GM21529 (cell line): ENCODE measurements at regions not wholly inside any gene's neighbourhood (a gene's known extent, or its start where the extent isn't known, plus 50 kb on each side); places are given as distances from the start of the nearest gene placed in this dataset.

Experiments used
- ATAC-seq: cut with Tn5 transposase; IDR thresholded peaks from one replicate; pipeline ENCODE4 v1.9.1; 2021; ENCODE audit not compliant: unreplicated experiment

GRCh38 chr3:72224804-72225509, 440.0 kb upstream of the PROK2 start:
- no peak for ATAC-seq

DNA sequence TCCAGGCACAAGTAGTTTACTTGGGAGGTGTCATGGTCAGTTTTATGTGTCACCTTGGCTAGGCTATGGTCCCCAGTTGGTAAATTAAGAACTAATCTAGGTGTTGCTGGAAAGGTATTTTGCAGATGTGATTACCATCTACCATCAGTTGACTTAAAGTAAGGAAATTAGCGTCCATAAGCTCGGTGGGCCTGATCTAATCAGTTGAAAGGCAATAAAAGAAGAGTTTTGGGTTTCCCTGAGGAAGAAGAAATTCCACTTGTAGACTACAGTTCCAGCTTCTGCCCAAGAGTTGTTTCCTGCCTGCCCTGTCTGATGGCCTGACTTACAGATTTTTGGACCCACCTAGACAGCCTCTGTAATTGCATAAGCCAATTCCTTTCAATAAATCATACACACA, 438.7 kb upstream of the PROK2 start:
- no peak for ATAC-seq

DNA sequence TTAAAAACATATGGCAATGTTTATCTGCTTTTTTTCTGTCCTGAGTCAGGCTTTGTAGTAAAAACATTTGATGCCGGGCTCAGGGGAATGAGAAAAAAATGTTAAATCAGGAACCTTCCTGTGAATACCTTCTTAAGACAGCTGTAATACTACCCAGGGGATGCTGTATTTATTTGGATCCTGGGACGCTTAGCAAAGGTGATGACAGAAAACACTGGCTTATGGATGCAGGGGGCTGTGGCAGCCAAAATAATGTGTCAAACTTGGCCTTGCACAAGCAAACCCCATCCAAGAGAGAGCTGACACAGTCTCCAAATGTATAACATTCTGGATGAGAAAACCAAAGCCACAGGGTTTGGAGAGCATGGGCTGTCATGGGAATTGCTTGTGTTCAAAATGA, 438.2 kb upstream of the PROK2 start:
- ATAC-seq, result no peak

DNA sequence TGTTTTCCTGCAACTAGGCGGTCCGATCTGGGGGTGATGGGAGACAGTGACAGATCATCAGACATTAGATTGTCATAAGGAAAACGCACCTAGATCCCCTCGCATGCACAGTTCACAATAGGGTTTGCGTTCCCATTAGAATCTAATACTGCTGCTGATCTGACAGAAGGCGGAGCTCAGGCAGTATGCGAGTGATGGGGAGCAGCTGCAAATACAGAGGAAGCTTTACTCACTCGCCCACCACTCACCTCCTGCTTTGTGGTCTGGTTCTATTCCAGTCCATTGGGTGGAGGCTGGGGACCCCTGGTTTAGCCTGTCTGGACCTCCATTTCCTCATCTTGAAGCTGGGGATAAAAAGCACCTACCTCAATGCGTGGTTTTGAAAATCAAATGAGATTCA, 437.5 kb upstream of the PROK2 start:
- no peak for ATAC-seq

GRCh38 chr3:72220946-72221345, 436.0 kb upstream of the PROK2 start:
- ATAC-seq, result no peak

DNA sequence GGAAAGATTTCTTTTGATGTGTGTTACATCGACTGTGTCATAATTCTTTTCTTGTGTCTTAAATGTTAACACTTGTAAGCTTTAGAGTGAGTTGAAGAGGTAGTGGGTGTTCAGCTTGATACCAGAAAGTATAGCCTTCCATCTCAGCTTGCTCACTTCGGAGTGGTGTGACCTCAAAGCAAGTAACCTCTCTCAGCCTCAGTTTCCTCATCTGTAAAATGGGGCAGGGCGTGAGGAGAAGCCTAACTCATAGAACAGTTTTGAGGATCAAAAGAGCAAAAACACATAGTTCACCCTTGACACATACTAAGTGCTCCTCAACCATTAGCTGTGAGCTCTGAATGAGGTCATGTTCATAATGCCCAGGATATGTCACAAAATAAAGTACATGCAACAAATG, 434.8 kb upstream of the PROK2 start:
- ATAC-seq, result no peak

- no peak for ATAC-seq
Measured at GRCh38 chr3:72217570-72217969, 432.6 kb upstream of the PROK2 start.

GRCh38 chr3:72214066-72214951, 429.4 kb upstream of the PROK2 start:
- no peak for ATAC-seq

DNA sequence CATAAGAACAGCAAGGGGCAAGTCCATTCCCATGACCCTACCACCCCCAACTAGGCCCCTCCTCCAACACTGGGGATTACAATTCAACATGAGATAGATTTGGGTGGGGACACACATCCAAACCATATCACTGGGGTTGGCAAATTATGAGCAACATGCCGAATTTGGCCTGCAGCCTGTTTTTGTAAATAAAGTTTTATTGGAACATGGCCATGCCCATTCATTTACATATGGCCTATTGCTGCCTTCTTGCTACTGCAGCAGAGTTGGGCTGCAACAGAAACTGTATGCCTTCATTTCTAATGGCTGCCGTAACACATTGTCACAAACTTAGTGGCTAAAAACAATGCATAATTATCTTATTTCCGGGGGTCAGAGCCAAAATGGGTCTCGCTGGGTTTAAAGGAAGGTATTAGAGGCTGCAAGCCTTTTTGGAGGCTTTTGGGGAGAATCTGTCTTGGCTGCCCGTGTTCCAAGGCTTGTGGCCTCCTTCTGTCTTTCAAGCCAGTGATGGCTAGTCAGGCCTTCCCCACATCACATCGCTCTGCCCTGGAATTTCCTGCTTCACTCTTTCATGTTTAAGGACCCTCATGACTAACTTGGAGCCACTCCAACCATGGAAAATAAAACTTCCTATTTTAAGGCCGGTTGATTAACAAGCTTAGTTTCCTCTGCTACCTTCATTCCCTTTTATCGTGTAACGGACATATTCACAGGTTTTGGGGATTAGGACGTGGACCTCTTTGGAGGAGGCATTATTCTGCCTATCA, 428.5 kb upstream of the PROK2 start:
- ATAC-seq, result no peak

DNA sequence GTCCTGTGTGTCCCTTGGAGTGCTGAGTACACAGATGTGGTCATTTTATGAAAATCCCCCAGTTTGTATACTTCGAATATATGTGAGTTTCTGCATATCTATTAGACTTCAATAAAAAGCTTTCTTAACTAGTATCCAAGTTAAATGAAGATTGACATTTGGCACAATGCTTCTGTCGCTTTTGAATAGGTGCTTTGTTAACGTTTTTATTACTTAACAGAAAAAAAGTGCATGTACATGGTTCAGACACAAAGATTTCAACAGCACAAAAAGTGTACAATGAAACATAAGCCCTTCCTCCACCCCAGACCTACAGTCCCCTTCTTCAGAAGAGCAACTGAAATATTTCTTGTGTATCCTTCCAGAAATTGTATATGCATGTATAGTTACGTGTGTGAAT, 427.4 kb upstream of the PROK2 start:
- ATAC-seq, result no peak

- ATAC-seq, result no peak
Measured at GRCh38 chr3:72210261-72210660, 425.3 kb upstream of the PROK2 start.

- no peak for ATAC-seq
Measured at GRCh38 chr3:72205297-72205826, 420.4 kb upstream of the PROK2 start.

- ATAC-seq, result no peak
Measured at GRCh38 chr3:72204452-72204851, 419.5 kb upstream of the PROK2 start.

- ATAC-seq, result no peak
Measured at GRCh38 chr3:72203613-72204349, 418.8 kb upstream of the PROK2 start.

DNA sequence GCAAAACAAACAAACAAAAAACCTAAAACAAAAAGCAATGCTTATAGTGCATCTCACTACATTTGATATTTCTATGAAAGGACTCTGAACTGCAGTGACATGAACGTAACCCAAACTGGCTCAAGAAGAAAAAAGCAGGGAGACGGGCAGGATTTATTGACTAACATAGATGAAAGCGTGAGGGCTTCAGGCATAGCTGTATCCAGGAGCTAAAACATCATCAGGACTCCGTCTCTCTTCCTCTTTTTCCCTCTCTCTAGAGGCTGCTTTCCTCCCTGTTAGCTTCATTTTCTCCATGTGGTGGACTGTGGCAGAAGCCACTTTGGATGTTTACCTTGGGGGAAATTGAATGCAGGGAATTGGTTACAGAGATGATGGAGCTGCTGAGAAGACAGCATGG, 418.2 kb upstream of the PROK2 start:
- no peak for ATAC-seq

- no peak for ATAC-seq
Measured at GRCh38 chr3:72200332-72200731, 415.4 kb upstream of the PROK2 start.

GRCh38 chr3:72199530-72199929, 414.6 kb upstream of the PROK2 start:
- no peak for ATAC-seq

GRCh38 chr3:72196377-72196929, 411.5 kb upstream of the PROK2 start:
- no peak for ATAC-seq

GRCh38 chr3:72195895-72196294, 410.9 kb upstream of the PROK2 start:
- no peak for ATAC-seq

GRCh38 chr3:72194458-72194857, 409.5 kb upstream of the PROK2 start:
- ATAC-seq, result no peak
